ENCODE measurements at regions not wholly inside any gene's neighbourhood (a gene's known extent, or its start where the extent isn't known, plus 50 kb on each side); places are given as distances from the start of the nearest gene placed in this dataset.

DNA sequence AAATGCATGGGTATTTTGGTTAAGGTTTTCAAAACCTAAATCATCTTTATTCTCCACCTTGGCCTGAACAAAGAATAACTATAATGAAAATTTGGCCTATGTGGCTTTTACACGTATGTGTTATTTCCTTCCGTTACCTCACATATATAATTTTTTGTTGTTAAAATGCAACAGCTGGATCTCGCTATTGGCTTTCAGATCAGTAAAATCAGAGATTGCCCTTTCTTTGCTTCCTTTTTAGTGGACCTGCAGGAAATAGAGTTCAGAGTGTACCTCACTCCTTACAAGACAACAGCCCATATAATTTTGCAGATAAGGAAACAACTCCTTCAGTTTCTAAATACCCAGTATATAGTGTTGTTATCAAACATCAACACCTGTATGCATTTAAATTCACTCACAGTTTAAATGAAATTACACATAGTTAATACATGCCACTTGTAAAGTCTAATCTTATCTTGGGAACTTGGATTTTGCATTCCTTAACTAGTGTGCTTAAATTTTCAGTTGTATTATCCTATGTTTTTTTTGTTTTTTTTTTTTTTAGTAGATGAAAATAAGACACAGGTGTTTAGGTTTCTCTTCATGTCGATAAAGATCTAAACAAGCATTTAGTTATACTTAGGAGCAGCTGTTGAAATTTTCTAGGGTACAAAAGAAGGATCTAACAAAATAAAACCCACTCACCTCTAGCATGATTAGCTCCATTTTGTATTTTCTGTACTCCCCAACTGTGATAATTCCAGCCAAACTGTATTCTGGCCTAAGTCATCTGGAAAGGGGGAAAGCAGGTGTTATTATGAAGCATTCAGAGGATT, 96.2 kb upstream of the SPRY1 start:
- H3K4me1 ChIP-seq (ENCODE audit: control insufficient read depth in 2 of 2, insufficient read depth in 2 of 2, low read length in 1 of 2) = no peaks in the 10 kb centered on the region
- H3K4me3 ChIP-seq (ENCODE audit: low read depth in 1 of 2, low read length in 2 of 2) = no peak overlapping the region
- no peak overlapping the region for H3K27ac ChIP-seq (ENCODE audit: low read depth in 2 of 2, low read length in 1 of 2)
- no peaks in the 10 kb centered on the region for H3K27me3 ChIP-seq (ENCODE audit: control insufficient read depth in 1 of 2, insufficient read depth in 2 of 2, low read length in 2 of 2)
- whole genome bisulfite sequencing, 2 donors = 85 to 86% methylated on average over 4 of the region's 4 CpGs
- no peaks in the 10 kb centered on the region for H3K36me3 ChIP-seq (ENCODE audit: control insufficient read depth in 2 of 2, insufficient read depth in 2 of 2, low read length in 1 of 2)
- H3K9me3 ChIP-seq (ENCODE audit: control insufficient read depth in 2 of 2, insufficient read depth in 1 of 2, low read depth in 1 of 2, low read length in 1 of 2) = no peaks in the 10 kb centered on the region

DNA sequence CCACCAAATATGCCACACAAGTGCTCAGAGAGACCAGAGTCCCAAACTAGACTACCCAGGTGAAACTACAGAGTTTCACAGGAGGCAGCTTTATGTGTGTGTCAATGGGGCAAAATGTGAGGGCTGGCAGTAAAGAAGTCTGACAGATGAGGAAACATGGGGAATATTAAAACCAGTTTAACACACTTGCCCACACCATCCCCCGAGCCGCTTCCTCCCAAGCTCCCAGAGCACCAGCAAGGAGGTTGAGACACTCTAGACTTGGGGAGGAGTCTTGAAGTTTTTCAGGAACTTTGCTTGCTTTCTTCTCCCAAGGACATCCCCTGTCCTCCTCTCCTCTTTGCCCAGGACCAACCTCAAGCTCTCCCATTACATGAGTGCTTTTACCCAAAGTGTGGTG, 94.7 kb upstream of the SPRY1 start:
- Histone ChIP-seq H3K27me3 (ENCODE audit: control insufficient read depth in 1 of 2, insufficient read depth in 2 of 2, low read length in 2 of 2) (no peaks in the 10 kb centered on the region), H3K4me3 (ENCODE audit: low read depth in 1 of 2, low read length in 2 of 2) (no peak overlapping the region), H3K27ac (ENCODE audit: low read depth in 2 of 2, low read length in 1 of 2) (no peak overlapping the region), H3K36me3 (ENCODE audit: control insufficient read depth in 2 of 2, insufficient read depth in 2 of 2, low read length in 1 of 2) (no peaks in the 10 kb centered on the region), H3K9me3 (ENCODE audit: control insufficient read depth in 2 of 2, insufficient read depth in 1 of 2, low read depth in 1 of 2, low read length in 1 of 2) (no peaks in the 10 kb centered on the region), H3K4me1 (ENCODE audit: control insufficient read depth in 2 of 2, insufficient read depth in 2 of 2, low read length in 1 of 2) (no peaks in the 10 kb centered on the region)
- 95 to 100% methylated on average over 2 of the region's 2 CpGs for WGBS, 2 donors

DNA sequence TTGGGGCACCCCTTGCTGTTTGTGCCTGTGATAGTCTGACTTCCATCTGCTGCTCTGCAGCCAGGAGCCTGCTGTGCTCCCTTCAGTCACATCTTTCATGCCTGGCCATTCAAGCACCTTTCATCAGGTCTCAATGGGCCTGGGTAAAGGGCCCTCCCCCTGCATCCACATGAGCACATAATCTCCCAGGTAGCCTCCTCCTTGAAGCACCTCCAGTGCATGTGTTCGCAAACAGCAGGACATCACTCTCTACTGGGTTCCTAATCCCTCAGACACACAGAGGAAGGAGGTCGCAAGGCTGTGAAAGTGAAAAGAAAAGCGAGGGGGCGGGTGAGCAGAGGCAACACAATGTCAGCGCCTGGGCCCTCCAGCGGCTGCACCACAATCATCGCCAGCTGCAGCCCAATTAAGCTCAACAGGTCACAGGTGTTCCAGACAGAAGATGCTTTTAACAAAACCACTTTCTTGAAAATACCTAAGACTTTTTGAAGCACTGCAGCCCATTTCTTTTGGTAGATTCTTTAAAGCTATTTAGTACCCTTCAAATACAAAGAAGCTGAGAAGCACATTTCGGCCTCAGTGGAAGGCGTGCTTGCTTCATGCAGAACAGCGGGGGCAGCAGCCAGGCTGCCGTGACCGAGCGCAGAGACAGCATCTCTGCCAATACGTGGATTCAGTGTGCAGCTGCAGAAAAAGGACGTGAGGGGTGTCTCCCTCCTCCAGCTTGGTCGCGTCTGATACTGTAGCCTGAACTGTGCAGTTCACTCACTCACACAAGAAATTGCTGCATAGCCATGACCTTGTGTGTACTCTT, 92.2 kb upstream of the SPRY1 start:
- H3K4me3 ChIP-seq (ENCODE audit: low read depth in 1 of 2, low read length in 2 of 2) = no peak overlapping the region

DNA sequence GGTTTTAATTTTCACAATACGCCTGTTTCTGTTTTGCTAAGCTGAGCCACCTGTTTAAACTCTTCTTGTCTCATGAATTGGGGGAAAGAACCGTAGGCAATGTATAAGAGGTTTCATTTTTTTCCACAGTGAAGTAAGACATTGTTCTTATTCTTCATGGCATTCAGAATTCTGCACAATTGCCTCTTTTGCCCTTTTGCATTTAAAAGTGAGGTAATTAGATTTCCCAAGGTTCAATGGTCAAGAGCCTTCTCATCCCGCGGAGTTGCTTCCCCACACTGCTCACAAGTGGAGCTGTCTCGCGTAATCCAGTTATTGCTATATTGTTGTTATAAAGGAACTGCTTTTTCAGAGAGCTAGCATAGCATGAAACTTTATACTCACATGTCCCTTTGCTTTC, 90.9 kb upstream of the SPRY1 start:
- Histone ChIP-seq H3K9me3 (ENCODE audit: control insufficient read depth in 2 of 2, insufficient read depth in 1 of 2, low read depth in 1 of 2, low read length in 1 of 2) (no peaks in the 10 kb centered on the region), H3K4me1 (ENCODE audit: control insufficient read depth in 2 of 2, insufficient read depth in 2 of 2, low read length in 1 of 2) (no peaks in the 10 kb centered on the region), H3K27ac (ENCODE audit: low read depth in 2 of 2, low read length in 1 of 2) (no peak overlapping the region), H3K27me3 (ENCODE audit: control insufficient read depth in 1 of 2, insufficient read depth in 2 of 2, low read length in 2 of 2) (no peaks in the 10 kb centered on the region), H3K36me3 (ENCODE audit: control insufficient read depth in 2 of 2, insufficient read depth in 2 of 2, low read length in 1 of 2) (no peaks in the 10 kb centered on the region), H3K4me3 (ENCODE audit: low read depth in 1 of 2, low read length in 2 of 2) (no peak overlapping the region)
- WGBS, 2 donors = 93 to 95% methylated on average over 6 of the region's 6 CpGs

More for the DNA sequence above, 92.2 kb upstream of the SPRY1 start:
- WGBS, 2 donors = 78 to 85% methylated on average over 17 of the region's 17 CpGs
- Histone ChIP-seq H3K4me1 (ENCODE audit: control insufficient read depth in 2 of 2, insufficient read depth in 2 of 2, low read length in 1 of 2) (no peaks in the 10 kb centered on the region), H3K36me3 (ENCODE audit: control insufficient read depth in 2 of 2, insufficient read depth in 2 of 2, low read length in 1 of 2) (no peaks in the 10 kb centered on the region), H3K27me3 (ENCODE audit: control insufficient read depth in 1 of 2, insufficient read depth in 2 of 2, low read length in 2 of 2) (no peaks in the 10 kb centered on the region), H3K27ac (ENCODE audit: low read depth in 2 of 2, low read length in 1 of 2) (no peak overlapping the region), H3K9me3 (ENCODE audit: control insufficient read depth in 2 of 2, insufficient read depth in 1 of 2, low read depth in 1 of 2, low read length in 1 of 2) (no peaks in the 10 kb centered on the region)

DNA sequence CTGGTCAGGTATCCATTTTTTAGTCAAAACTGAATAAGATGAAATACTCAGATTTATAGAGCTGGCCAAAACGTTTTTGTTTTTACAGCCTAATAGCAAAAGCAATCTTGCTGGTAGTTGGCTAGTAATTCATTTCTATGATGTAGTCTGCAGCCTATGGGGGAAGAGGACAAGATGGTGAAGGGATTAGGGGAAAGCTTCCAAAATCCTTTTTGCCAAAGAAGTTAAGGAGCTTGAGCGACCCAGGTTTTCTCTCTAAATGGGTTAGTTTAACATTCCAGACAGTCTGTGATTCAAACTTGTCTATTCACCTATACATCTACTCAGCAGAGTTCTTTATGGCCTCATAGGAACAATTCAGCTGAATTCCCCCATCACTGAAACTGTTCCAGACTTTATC, 89.8 kb upstream of the SPRY1 start:
- Histone ChIP-seq H3K4me3 (ENCODE audit: low read depth in 1 of 2, low read length in 2 of 2) (no peak overlapping the region), H3K27me3 (ENCODE audit: control insufficient read depth in 1 of 2, insufficient read depth in 2 of 2, low read length in 2 of 2) (no peaks in the 10 kb centered on the region), H3K36me3 (ENCODE audit: control insufficient read depth in 2 of 2, insufficient read depth in 2 of 2, low read length in 1 of 2) (no peaks in the 10 kb centered on the region), H3K4me1 (ENCODE audit: control insufficient read depth in 2 of 2, insufficient read depth in 2 of 2, low read length in 1 of 2) (no peaks in the 10 kb centered on the region), H3K9me3 (ENCODE audit: control insufficient read depth in 2 of 2, insufficient read depth in 1 of 2, low read depth in 1 of 2, low read length in 1 of 2) (no peaks in the 10 kb centered on the region), H3K27ac (ENCODE audit: low read depth in 2 of 2, low read length in 1 of 2) (no peak overlapping the region)
- 84 to 91% methylated on average over 2 of the region's 2 CpGs for WGBS, 2 donors

DNA sequence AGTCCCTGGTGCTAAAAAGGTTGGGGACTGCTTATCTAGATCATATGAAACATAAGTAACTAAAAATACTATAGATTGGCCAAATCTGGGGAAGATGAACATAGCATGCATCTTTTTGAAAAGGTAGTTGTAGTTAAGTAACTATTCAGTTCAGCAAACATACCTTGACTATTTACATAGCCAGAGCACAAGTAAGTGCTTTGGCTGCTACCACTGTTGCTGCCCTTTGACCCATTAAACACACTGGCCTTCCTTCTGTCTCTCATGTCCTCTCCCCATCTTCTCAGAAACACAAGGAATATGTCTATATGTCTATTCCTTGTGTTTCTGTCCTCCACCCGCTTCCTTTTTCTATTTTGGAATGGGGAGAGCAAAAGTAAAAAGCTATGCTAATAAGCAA, 87.9 kb upstream of the SPRY1 start:
- H3K4me1 ChIP-seq (ENCODE audit: control insufficient read depth in 2 of 2, insufficient read depth in 2 of 2, low read length in 1 of 2) = no peaks in the 10 kb centered on the region
- H3K27ac ChIP-seq (ENCODE audit: low read depth in 2 of 2, low read length in 1 of 2) = no peak overlapping the region
- 99 to 100% methylated on average over 1 of the region's 1 CpG for WGBS, 2 donors
- H3K4me3 ChIP-seq (ENCODE audit: low read depth in 1 of 2, low read length in 2 of 2) = no peak overlapping the region
- no peaks in the 10 kb centered on the region for H3K36me3 ChIP-seq (ENCODE audit: control insufficient read depth in 2 of 2, insufficient read depth in 2 of 2, low read length in 1 of 2)
- no peaks in the 10 kb centered on the region for H3K27me3 ChIP-seq (ENCODE audit: control insufficient read depth in 1 of 2, insufficient read depth in 2 of 2, low read length in 2 of 2)
- H3K9me3 ChIP-seq (ENCODE audit: control insufficient read depth in 2 of 2, insufficient read depth in 1 of 2, low read depth in 1 of 2, low read length in 1 of 2) = no peaks in the 10 kb centered on the region

DNA sequence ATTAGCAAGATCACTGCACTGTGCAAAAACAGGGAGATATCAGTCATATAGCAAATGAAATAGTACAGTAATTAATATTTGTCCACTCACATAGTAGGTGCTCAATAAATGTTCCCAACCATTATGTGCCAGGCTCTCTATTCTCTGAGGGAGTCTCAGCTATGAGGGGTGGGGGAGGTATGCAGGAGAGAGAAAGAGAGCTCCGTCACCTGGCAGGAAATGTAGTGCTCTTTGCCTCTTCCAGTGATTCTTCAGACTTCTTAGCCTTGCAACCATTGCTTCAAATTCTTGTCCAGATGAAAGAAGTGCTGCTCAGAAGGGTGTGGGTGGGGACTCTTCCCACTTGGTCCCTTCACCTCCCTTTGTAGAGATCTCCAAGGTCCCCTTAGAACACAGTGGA, 84.5 kb upstream of the SPRY1 start:
- no peaks in the 10 kb centered on the region for H3K27me3 ChIP-seq (ENCODE audit: control insufficient read depth in 1 of 2, insufficient read depth in 2 of 2, low read length in 2 of 2)
- H3K36me3 ChIP-seq (ENCODE audit: control insufficient read depth in 2 of 2, insufficient read depth in 2 of 2, low read length in 1 of 2) = no peaks in the 10 kb centered on the region
- WGBS, 2 donors = 100% methylated on average over 1 of the region's 1 CpG
- H3K4me1 ChIP-seq (ENCODE audit: control insufficient read depth in 2 of 2, insufficient read depth in 2 of 2, low read length in 1 of 2) = no peaks in the 10 kb centered on the region
- H3K4me3 ChIP-seq (ENCODE audit: low read depth in 1 of 2, low read length in 2 of 2) = no peak overlapping the region
- no peaks in the 10 kb centered on the region for H3K9me3 ChIP-seq (ENCODE audit: control insufficient read depth in 2 of 2, insufficient read depth in 1 of 2, low read depth in 1 of 2, low read length in 1 of 2)
- no peak overlapping the region for H3K27ac ChIP-seq (ENCODE audit: low read depth in 2 of 2, low read length in 1 of 2)

DNA sequence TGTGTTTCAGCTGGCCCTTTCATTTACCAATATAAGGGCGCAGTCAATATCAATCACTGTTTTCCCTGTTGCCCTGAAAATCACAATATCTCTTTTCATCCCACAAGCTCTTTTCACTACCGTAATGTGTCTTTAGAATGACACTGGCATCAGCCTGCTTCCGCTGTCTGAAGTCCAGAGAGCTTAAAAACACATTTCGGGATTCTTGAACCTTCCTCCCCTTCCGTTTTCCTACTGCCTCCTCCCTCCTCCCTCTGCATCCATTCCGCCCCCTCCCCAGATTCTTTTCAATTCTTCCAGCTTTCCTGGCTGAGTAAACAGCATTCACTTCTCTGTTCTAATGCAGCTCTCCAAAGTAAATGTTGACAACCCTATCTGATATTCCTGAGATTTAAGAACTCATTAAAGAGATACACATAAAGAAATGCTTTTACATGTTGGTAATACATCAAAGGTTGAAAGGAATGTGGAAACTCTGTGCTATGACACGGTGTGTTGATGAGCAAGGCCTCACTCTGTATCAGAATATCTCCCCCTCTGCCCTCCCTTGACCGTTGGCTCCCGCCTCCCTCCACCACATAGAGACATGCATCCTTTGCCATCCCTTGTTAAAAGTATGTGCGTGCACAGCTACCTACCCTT, 83.5 kb upstream of the SPRY1 start:
- Histone ChIP-seq H3K9me3 (ENCODE audit: control insufficient read depth in 2 of 2, insufficient read depth in 1 of 2, low read depth in 1 of 2, low read length in 1 of 2) (no peaks in the 10 kb centered on the region), H3K27ac (ENCODE audit: low read depth in 2 of 2, low read length in 1 of 2) (no peak overlapping the region), H3K4me1 (ENCODE audit: control insufficient read depth in 2 of 2, insufficient read depth in 2 of 2, low read length in 1 of 2) (no peaks in the 10 kb centered on the region), H3K27me3 (ENCODE audit: control insufficient read depth in 1 of 2, insufficient read depth in 2 of 2, low read length in 2 of 2) (no peaks in the 10 kb centered on the region), H3K4me3 (ENCODE audit: low read depth in 1 of 2, low read length in 2 of 2) (no peak overlapping the region), H3K36me3 (ENCODE audit: control insufficient read depth in 2 of 2, insufficient read depth in 2 of 2, low read length in 1 of 2) (no peaks in the 10 kb centered on the region)
- WGBS, 2 donors = 76 to 88% methylated on average over 10 of the region's 10 CpGs

DNA sequence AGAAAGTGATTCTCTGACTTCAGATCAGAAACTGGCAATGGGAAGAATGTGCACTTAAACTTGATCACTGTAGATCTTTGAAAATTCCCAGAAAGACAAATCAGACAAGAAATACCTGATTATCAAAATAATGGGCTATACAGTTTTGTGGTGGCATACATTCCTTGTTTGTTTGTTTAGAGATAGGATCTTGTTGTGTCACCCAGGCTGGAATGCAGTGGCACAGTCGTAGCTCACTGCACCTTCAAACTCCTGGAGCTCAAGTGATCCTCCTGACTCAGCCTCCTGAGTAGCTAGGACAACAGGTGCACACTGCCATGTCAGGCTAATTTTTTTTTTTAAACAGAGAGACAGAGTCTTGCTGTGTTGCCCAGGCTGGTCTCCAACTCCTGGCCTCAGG, 81.0 kb upstream of the SPRY1 start:
- WGBS, 2 donors = 81 to 82% methylated on average over 1 of the region's 1 CpG

More for the DNA sequence above, 81.0 kb upstream of the SPRY1 start:
- H3K27me3 ChIP-seq (ENCODE audit: control insufficient read depth in 1 of 2, insufficient read depth in 2 of 2, low read length in 2 of 2) = no peaks in the 10 kb centered on the region
- H3K27ac ChIP-seq (ENCODE audit: low read depth in 2 of 2, low read length in 1 of 2) = no peak overlapping the region
- no peaks in the 10 kb centered on the region for H3K9me3 ChIP-seq (ENCODE audit: control insufficient read depth in 2 of 2, insufficient read depth in 1 of 2, low read depth in 1 of 2, low read length in 1 of 2)
- no peaks in the 10 kb centered on the region for H3K36me3 ChIP-seq (ENCODE audit: control insufficient read depth in 2 of 2, insufficient read depth in 2 of 2, low read length in 1 of 2)
- no peaks in the 10 kb centered on the region for H3K4me1 ChIP-seq (ENCODE audit: control insufficient read depth in 2 of 2, insufficient read depth in 2 of 2, low read length in 1 of 2)
- H3K4me3 ChIP-seq (ENCODE audit: low read depth in 1 of 2, low read length in 2 of 2) = no peak overlapping the region
